Adipocyte (in vitro differentiated cells): ENCODE measurements at regions not wholly inside any gene's neighbourhood (a gene's known extent, or its start where the extent isn't known, plus 50 kb on each side); places are given as distances from the start of the nearest gene placed in this dataset.
A peak's percentile ranks its signal among the peaks of the same experiment; 100 is the strongest.
"Not testable (repeated sequence)": the region's sequence is repeated elsewhere in the genome, so short reads cannot be mapped to it uniquely, and the experiment has no call there.

Experiments
- DNase-seq: peaks from one replicate; pipeline ENCODE4 v3.0.0-alpha.2; 2015; ENCODE audit warnings: low read depth
- H3K27me3 ChIP-seq: replicated peaks from 2 replicates; pipeline ENCODE4 v1.7.0; 2013; ENCODE audit warnings: mild to moderate bottlenecking, low read length, moderate library complexity; ENCODE audit not compliant: control insufficient read depth, insufficient read depth
- H3K36me3 ChIP-seq: 2 replicates; pipeline ENCODE4 v1.7.0; 2013; ENCODE audit warnings: low read length, mild to moderate bottlenecking, moderate library complexity; ENCODE audit not compliant: control insufficient read depth, insufficient read depth, severe bottlenecking
- H3K4me1 ChIP-seq: 2 replicates; pipeline ENCODE4 v1.7.0; 2013; ENCODE audit warnings: mild to moderate bottlenecking, low read length, moderate library complexity; ENCODE audit not compliant: control insufficient read depth, insufficient read depth
- H3K4me3 ChIP-seq: 2 replicates; pipeline ENCODE4 v1.7.0; 2013; ENCODE audit warnings: mild to moderate bottlenecking, low read length, moderate library complexity
- H3K9ac ChIP-seq: 2 replicates; pipeline ENCODE4 v1.7.0; 2013; ENCODE audit warnings: mild to moderate bottlenecking, low read length, moderate library complexity
- H3K9me3 ChIP-seq: 2 replicates; pipeline ENCODE4 v1.7.0; 2013; ENCODE audit warnings: mild to moderate bottlenecking, low read length, moderate library complexity; ENCODE audit not compliant: control insufficient read depth

DNA sequence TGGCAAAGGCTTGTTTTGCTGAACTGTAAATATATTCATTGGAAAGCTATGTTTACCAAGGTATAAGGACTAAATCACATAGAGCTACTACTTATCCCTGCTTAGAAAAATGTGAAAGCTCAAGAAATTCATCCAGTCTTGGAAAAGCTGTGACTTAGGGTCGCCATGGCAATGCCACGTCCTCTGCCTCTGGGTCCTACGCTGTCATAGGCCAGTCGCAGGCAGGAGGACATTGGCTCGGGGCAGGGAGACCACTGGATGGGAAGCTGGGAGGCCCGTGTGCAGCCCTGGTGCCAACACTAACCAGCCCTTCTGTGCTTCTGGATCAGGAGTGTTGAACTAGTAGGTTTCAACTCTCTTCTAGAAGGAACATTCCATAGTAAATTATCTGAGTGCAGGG is 67.3 kb upstream of the PDZD8 start:
- Histone ChIP-seq H3K36me3 (no peaks in the 10 kb centered on the region), H3K9me3 (peaks cover 6% of the 10 kb centered on the region), H3K4me3 (no peak overlapping the region), H3K9ac (peak overlapping the region; percentile 45), H3K27me3 (peaks cover 7% of the 10 kb centered on the region), H3K4me1 (peaks cover 38% of the 10 kb centered on the region)
- DNase-seq = no peak

- peaks cover 6% of the 10 kb centered on the region for H3K9me3 ChIP-seq
- H3K9ac ChIP-seq = peak overlapping the region; percentile 45
- peaks cover 7% of the 10 kb centered on the region for H3K27me3 ChIP-seq
- H3K36me3 ChIP-seq = no peaks in the 10 kb centered on the region
- peak overlapping the region; percentile 4 for H3K4me3 ChIP-seq
- peaks cover 38% of the 10 kb centered on the region for H3K4me1 ChIP-seq
- DNase-seq = no peak
Measured at GRCh38 chr10:117441812-117442443, 66.7 kb upstream of the PDZD8 start.

DNA sequence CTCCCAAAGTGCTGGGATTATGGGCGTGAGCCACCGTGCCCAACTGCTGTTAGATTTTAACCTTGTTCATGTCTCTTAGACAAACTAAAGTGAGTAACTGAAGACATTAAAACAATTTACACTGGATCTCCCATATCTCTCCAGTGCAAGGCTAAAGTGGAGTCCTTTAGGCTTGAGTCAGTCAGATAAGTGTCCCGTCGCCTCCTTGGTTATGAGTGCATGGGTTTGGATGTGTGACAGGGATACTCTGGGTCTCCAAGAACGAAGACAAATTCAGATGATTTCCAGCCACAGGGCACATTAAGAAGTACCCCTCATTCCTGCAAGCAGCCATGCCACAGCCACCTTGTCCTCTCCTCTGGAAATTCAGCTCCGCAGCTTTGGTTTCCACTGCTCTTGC is 66.1 kb upstream of the PDZD8 start:
- Histone ChIP-seq H3K9ac (no peak overlapping the region), H3K4me1 (peaks cover 38% of the 10 kb centered on the region), H3K27me3 (peaks cover 7% of the 10 kb centered on the region), H3K9me3 (peaks cover 6% of the 10 kb centered on the region), H3K4me3 (peak overlapping the region; percentile 4), H3K36me3 (no peaks in the 10 kb centered on the region)
- no peak for DNase-seq

- Histone ChIP-seq H3K4me1 (peaks cover 38% of the 10 kb centered on the region), H3K27me3 (peaks cover 10% of the 10 kb centered on the region), H3K36me3 (no peaks in the 10 kb centered on the region), H3K9ac (no peak overlapping the region), H3K4me3 (no peak overlapping the region), H3K9me3 (no peaks in the 10 kb centered on the region)
- no peak for DNase-seq
Measured at GRCh38 chr10:117439243-117439912, 64.1 kb upstream of the PDZD8 start.

- H3K27me3 ChIP-seq = peaks cover 14% of the 10 kb centered on the region
- no peaks in the 10 kb centered on the region for H3K36me3 ChIP-seq
- H3K4me3 ChIP-seq = no peak overlapping the region
- no peaks in the 10 kb centered on the region for H3K4me1 ChIP-seq
- no peak for DNase-seq
- H3K9me3 ChIP-seq = no peaks in the 10 kb centered on the region
- H3K9ac ChIP-seq = no peak overlapping the region
Measured at GRCh38 chr10:117432866-117433265, 57.6 kb upstream of the PDZD8 start.

GRCh38 chr10:117431160-117431559 is 55.9 kb upstream of the PDZD8 start:
- Histone ChIP-seq H3K4me1 (no peaks in the 10 kb centered on the region), H3K9ac (no peak overlapping the region), H3K27me3 (peaks cover 11% of the 10 kb centered on the region), H3K9me3 (no peaks in the 10 kb centered on the region), H3K4me3 (no peak overlapping the region), H3K36me3 (no peaks in the 10 kb centered on the region)
- no peak for DNase-seq

DNA sequence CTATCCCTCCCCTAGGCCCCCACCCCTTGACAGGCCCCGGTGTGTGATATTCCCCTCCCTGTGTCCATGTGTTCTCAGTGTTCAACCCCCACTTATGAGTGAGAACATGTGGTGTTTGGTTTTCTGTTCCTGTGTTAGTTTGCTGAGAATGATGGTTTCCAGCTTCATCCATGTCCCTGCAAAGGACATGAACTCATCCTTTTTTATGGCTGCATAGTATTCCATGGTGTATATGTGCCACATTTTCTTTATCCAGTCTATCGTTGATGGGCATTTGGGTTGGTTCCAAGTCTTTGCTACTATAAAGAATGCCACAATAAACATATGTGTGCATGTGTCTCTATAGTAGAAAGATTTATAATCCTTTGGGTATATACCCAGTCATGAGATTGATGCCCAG is 55.3 kb upstream of the PDZD8 start:
- H3K9ac ChIP-seq, H3K4me3 ChIP-seq, H3K36me3 ChIP-seq, H3K9me3 ChIP-seq, DNase-seq, H3K27me3 ChIP-seq, H3K4me1 ChIP-seq: not testable (repeated sequence)

GRCh38 chr10:117429643-117430265 is 54.5 kb upstream of the PDZD8 start:
- H3K4me3 ChIP-seq = no peak overlapping the region
- H3K9ac ChIP-seq = no peak overlapping the region
- H3K4me1 ChIP-seq = no peaks in the 10 kb centered on the region
- no peak for DNase-seq
- no peaks in the 10 kb centered on the region for H3K36me3 ChIP-seq
- peaks cover 7% of the 10 kb centered on the region for H3K27me3 ChIP-seq
- H3K9me3 ChIP-seq = no peaks in the 10 kb centered on the region

DNA sequence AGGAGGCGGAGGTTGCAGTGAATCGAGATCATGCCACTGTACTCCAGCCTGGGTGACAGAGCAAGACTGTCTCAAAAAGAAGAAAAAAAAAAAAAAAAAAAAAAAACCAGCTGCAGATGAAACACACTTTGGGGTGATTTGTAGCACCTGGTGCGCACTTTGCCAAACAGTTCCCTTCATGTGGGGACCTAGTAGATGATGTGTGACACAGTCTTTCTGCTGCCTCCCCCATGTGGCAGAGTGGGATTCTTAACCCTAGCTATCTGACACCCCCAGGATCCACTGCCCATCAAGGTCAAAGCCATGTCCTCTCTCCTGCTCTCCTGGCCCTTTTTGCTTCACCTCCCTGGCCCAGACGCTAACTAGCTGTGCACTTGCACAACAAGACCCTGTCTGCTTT is 52.1 kb upstream of the PDZD8 start:
- Histone ChIP-seq H3K4me1 (no peaks in the 10 kb centered on the region), H3K27me3 (peaks cover 7% of the 10 kb centered on the region), H3K9me3 (no peaks in the 10 kb centered on the region), H3K4me3 (no peak overlapping the region), H3K9ac (no peak overlapping the region), H3K36me3 (no peaks in the 10 kb centered on the region)
- no peak for DNase-seq

DNA sequence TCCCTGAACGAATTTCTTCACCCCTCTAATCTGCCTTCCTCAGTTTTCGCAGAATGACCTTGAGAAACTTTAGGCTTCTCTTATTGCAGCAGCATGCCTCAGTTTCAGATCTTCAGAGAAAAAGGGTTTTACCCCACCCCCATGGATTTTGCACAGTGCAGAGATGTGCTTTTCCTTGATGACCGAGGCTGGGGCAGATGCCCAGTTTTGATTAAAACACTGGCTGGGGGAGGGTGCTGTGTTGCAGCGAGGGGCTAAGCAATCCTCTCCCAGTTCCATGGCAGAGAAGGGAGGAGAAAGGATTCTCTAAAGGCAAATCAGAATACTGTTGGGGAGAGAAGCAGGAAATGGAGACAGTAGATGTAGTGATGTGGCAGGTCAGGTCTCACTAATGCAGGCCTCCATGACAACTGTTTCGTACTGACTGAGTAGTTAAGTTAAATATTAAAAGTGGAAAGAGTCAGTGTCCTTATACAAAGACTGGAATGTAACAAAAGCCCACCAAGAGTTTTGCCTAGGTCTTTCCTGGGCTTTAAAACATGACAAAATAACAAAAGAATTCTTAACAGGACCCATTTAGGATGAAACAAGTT is 50.8 kb upstream of the PDZD8 start:
- Histone ChIP-seq H3K4me1 (no peaks in the 10 kb centered on the region), H3K36me3 (no peaks in the 10 kb centered on the region), H3K9ac (no peak overlapping the region), H3K4me3 (no peak overlapping the region), H3K27me3 (peaks cover 10% of the 10 kb centered on the region), H3K9me3 (no peaks in the 10 kb centered on the region)
- DNase-seq = no peak

GRCh38 chr10:117424883-117425649 is 49.8 kb upstream of the PDZD8 start:
- no peaks in the 10 kb centered on the region for H3K36me3 ChIP-seq
- no peak overlapping the region for H3K4me3 ChIP-seq
- H3K27me3 ChIP-seq = peaks cover 10% of the 10 kb centered on the region
- no peak overlapping the region for H3K9ac ChIP-seq
- no peaks in the 10 kb centered on the region for H3K9me3 ChIP-seq
- H3K4me1 ChIP-seq = no peaks in the 10 kb centered on the region
- DNase-seq = no peak
